ENCODE measurements at regions not wholly inside any gene's neighbourhood (a gene's known extent, or its start where the extent isn't known, plus 50 kb on each side); places are given as distances from the start of the nearest gene placed in this dataset.

DNA sequence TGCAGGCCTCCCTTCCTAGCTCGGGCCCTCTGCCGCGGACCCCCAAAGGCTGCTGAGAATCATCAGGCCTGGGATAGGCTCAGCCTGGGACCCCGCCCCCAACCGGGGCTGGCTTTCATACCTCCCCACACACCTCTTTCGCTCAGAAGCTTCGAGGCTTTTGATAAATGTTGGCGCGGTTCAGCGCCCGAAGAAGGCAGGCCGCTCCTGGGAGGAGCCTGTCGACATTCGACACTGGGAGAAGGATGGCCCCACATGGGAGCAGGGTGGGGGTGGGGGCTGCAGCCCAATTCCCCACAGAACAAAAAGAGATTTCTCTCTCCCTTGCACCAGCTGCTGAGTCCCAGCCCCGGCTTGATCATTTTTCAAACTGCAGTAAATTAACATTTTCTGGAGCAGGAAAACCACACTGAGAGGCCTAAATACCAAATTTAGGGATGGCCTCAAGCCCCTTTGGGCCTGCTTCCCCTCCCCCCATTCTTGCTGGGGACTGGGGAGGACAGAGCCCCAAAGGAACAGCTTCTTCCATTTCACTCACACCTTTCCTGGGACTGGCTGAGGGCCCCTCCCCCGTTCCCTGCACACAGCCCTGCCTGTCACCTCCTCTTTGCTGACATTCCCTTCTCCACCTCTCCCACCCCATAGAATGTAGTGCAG is 112.9 kb upstream of the PJA1 start:
- no peak for DNase-seq

DNA sequence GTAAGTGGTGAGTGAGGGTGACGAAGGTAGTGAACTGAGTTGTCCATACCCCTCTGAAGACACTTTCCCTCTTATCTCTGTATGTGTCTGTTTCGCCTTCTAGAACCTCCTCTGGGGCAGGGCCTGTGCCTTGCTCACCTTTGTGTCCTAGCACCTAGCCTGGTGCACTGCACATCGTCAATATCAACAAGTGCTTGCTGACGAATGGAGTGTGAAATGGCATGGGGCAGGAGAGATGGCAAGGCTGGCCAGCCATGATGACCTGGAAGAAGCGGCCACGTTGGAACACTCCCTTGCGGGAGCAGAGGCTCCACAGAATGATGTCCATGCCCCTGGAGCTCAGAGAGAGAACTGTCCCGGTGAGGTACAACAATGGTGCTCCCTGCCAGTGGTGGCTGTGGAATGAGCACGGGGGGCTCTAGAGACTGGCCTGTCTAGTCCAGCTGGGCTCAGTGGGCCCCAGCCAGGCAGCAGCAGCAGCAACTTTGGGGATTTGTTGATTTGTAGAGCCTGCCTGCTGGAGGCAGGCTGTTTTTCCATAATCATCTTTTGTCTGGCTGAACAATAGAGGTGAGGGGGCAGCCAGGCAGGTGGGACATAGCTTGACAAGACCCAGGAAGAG is 112.2 kb upstream of the PJA1 start:
- DNase-seq: no peak

DNA sequence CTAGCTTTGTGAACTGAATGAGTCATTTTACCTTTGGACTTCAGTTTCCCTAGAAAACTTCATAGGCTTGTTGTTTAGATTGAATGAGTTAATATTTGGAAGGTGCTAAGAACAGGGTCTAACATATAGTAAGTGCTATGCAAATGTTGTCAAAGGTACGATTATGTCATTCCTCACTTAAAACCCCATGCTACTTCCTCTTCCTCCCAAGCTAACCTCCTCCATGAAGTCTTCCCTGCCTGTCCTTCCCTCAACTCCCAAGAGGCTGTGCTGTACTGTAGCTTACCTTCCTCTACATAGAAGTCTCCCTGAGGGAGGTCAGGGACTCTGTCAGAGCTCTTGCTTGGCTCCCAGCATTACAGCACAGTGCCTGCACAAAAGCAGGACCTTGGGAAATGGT is 103.4 kb upstream of the PJA1 start:
- no peak for DNase-seq

DNA sequence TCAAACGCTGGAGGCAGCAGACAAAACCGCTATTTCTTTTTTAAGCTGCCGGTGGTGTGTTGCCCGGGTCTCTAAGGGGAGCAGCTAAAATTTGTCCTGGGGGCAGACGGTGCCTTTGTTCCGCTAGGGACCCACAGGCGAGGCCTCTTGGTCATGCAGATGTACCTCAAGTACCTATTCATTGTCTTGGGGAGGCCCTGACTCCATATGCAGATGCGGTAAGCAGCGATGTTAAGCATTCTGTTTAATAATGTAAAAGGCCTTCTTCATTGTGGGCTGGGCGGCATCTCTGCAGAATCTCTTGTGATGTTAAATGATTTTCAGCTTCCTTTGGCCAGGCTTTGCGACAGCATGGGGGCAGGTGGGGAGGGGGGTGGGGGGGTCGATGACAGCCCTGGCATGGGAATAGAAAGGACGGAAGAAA is 98.9 kb upstream of the PJA1 start:
- DNase-seq: no peak

DNA sequence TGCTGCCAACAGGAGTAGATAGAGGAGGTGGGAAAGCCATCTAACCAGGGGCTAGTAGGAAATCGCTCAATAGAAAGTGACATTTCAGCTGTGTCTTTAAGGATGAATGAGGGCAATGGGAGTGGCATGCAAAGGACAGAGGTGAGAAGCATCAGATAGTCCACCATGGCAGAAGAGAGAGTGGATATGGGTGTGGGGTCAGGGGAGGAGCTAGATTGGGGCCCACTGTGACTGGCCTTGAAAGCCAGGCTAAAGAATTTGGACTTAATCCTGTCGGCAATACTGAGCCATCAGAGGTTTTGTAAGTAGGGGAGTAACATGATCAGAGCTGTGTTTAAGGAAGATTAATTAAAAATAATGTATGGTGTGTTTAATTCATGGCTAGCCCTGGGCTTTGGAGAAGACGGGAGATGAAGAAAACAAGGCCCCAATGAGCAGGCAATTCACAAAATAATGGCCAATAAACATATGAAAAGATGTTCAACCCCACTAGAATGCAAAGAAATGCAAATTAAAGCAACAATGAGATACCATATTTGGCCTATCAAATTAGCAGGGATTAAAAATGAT is 98.1 kb upstream of the PJA1 start:
- DNase-seq: no peak

DNA sequence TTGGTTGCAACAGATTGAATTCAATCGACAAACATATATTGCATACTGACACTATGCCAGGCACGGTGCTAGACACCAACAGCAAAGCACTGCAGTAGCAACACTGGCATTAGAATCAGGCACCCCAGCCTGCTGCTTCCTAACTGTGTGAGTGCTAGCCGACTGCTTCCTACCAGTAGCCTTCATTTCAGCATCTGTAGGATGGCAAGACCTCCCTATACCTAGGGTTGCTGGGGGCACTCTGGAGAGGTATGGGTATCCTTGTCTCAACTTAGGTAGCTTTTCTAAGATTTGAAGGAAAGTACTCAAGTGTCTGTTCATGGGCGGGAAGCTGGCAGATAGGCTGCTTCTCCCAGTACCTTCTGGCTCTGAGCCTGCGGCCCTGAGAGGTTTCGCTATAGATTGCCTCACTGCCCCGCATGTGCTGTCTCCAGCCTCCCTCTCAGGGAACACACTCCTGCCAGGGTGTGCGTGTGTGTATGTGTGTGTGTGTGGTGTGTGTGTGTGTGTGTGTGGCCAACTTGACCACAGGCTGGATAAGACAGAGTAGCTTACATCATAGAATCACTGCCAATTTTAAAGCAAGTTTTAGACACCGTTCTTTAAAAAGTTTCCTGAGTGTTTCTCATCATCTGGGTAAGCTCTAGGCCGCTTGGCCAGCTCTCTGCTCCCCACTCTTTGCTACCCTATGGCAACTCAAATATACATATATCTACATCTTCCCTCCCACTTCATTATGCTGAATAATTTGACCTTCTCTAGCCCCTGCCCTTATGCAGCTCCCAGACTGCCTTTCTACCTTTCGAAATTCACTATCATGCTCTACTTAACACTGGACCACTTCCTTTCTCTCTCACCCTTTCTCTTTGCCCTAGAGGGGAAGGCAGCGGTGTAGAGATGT is 97.0 kb upstream of the PJA1 start:
- no peak for DNase-seq

DNA sequence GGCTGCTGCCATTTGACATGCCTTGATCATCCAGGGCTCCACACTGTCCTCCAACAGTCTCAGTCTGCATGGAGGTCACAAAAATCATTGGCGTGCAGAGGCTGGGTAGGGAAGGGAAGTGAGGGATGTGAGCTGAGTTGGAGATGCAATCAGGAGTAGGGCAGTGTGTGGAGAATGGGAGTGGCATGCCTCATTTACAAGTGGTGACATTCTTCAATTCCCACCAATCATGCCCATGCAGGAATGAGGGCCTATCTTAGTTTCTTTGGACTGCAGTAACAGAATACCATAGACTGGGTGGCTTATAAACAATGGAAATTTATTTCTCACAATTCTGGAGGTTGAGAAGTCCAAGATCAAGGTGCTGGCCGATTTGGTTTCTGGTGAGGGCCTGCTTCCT is 94.9 kb upstream of the PJA1 start:
- no peak for DNase-seq

DNA sequence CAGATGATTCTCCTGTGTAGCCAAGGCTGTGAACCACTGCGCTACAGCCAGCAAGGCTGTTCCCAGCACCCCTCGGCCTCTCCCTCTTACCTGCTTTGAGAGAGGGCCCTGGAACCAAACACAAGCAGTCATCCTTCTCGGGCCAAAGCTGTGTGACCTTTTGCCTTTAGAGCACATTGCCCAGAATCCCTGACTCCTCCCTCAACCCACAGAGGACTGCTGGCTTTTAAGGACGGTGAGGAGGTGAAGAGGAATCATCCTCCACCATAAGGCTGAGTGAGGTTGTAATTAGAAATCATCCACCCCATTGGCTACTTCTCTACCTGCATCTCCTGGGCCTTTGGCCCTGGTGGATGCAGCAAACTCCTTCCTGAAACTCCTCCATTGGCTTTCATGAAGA is 93.6 kb upstream of the PJA1 start:
- DNase-seq: no peak

DNA sequence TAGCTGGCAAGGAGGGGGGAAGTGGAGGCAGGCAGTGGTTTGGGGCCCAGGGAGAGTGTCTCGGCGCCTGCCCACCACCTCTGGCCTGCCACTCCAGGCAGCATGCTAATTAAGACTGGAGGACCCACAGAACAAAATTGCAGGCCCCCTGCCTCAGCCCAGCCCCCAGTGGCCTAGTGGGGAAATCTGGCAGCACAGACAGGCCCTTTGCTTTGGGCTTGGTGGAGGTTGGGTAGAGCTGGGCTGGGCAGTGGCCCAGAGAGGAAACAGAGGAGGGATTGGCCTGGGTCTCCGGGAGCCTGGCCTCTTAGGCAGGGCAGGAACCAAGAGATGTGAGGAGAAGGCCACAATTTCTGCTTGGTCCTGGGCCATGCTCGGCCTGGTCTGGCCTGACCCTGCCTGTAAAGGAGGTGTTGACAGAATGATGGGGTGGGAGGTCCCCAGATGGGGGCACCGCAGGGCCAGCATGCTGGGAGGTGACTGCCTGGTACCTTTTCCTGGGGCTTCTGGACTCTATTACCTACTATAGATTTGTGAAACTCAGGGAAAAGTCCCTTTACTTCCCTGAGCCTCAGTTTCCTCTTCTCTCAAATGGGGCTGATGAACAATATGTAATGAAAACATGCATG is 92.4 kb upstream of the PJA1 start:
- DNase-seq: peak in 16 of 56 donors; percentile 0 to 42 (median 11)

DNA sequence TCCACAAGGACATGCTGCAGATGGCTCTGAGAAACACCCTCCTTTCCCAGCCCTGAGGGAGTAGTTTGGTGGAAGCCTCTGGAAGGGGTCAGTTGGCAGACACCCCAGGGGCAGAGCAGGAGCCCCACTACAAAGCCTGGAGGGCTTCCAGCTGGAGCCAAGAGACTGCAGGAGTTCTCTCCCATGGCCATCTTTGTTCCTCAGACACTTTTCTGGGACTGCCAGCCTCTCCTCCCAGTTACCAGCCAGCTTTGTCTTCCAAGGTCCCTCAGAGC is 91.0 kb upstream of the PJA1 start:
- DNase-seq: peak in 6 of 56 donors; percentile 0 to 17 (median 4)

DNA sequence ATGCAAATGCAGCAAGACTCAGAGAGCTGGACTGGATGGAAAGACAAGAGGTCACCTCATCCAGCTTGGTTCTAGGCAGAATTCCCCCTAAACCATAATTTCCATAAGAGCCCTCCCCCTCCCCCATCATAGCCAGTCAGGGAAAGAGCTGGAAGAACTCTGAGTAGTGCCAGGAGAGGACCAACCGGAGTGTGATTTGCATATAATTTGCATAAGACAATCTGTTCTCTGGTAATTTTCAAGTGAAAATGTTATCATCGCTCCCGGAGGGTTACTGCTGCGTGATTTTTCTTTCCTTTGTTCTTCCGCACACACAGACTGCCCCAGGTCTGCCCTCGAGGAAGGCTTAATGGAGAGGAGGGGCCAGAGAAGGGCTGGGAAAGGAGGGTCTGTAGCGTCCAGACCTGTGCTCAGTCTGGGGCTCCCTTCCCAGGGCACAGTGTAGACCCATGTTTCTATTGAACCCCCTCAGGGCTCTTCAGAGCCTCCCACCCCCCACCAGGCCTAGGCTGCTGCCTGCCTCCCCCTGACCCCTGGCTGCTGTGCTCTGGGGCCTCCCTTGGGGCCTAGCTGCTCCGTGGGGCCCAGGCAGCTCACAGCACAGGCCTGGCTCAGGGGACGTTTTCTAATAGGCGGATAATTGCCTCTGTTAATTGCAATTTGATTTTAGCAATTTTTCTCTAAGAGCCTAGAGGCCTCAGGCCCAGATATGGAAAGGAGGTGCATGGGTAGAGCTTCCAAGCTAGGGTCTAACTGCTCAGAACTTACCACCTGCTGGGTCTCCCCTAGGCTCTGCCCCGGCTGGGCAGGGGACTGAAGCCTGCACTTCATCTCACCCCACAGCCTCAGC is 90.4 kb upstream of the PJA1 start:
- DNase-seq: no peak

DNA sequence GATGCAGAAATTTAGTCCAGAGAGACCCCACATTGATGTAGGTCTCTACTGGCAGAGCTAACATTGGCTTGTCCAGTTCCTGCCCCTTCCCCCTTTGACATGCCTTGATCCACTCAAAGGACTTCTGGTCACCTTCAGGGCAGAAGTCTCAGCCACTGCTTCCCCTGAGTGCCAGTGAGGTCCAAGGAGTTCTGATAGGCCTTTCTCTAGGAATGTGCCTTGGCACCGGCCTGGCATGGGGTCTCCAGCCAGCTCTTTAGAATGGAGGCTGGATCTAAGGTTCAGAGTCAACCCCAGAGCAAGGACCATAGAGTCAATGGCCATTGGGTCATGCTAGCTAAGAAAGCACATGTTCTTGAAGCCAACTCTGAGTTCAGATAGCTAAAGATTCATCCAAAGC is 88.6 kb upstream of the PJA1 start:
- no peak for DNase-seq

DNA sequence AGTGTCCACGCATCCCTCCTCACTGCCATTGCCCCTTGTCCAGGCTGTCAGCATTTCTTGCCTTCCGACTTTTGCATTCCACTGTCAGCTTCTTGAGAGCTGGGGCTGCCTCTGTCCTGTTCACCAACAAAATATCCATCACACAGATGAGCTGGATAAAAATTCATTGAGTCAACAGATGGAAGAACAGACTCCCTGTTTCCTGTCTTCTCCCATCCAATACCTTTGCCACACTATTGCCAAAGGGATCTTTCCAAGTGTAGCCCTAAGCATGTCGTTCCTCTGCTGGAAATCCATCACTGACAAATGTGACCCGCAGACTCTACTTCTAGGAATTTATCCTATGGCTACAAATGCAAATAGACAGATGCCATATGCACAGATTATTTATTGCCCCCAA is 78.0 kb upstream of the PJA1 start:
- no peak for DNase-seq

DNA sequence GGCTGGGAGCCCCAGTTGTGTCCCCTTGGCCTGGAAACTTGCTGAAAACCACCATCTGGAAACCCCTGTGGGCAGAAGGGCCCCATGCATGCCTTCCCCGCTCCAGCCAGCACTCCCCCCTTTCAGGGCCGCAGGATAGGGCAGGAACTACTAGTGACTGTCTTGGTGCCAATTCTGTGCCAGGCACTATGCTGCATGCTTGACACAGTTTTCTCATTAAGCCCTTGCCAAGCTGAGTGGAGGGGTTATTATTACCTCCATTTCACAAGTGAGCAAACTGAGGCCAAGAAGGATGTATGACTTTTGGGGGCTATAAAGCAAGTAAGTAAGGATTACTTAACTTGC is 73.6 kb upstream of the PJA1 start:
- no peak for DNase-seq

DNA sequence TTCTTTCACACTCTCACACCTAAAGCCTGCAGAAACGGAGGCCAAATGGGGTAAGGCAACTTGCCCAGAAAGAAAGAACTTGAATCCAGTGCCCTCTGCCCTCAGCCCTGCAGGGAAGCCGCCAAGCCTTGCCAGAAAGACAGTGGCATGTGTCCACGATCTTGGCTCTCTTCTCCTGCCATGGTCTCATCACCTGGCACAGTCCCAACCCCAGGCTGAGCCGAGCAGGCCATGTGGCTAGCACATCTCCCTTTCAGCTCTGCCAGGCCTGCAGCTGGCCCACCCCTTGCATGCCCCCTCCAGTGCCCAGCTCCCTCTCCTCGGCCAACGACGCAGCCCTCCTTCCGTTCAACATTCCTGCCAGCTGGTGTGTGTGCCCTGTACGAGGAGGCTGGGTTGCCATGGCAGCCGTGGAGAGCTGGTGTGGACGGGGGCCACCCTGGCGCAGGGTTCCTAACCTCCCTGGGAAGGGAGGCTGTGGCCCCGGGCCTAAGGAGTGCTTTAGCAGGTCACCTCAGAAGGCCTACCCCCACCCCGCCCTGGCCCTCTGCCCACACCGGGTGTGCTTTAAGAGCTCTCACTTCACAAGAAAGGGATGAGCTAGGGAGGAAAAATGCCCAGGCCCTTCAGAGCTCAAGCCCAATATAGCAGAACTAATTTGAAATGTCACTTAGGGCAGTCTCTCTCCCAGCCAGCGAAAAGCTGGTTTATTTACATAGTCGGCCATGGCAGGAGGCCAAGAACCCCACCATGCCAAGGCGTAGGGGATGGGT is 73.0 kb upstream of the PJA1 start:
- peak in 55 of 56 donors; percentile 1 to 89 (median 55) for DNase-seq

DNA sequence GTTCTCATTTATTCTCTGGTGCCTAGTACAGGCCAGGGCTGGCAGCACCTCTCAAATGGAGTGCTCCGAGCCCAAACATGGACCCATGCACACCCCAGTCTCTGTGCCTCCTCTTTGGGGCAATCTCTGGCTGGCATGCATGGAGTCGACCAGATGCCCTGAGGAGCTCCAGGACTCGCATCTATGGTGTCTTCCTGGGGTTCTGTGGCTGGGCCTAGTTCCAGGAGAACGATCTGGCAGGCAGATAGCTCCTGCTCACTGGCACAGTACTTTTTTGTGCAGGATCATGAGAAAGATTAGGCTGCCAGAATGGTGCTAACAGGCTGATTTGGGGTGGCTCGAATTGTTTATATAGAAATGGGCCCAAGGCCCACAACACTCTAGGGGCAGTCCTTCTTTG is 72.0 kb upstream of the PJA1 start:
- DNase-seq: peak in 1 of 56 donors; percentile 1

DNA sequence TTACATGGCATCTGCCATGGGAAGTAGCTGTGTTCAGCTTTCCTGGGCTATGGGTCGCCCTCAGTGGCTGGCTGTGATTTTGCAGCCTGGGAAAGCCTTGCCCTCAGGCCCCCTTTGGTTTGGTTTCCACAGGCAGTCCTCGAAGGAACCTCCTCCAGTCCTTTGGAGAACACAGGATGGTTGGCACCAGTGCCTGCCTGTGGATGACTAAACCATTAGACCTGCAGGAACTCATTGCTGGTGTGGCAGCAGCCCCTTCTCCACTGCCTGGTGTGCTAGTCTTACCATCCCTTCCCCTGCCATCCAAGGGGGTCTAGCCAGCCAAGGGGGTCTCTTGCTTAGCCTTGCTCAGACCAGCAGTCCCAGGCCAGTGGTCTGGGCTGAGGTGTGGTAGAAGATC is 71.4 kb upstream of the PJA1 start:
- DNase-seq: no peak

DNA sequence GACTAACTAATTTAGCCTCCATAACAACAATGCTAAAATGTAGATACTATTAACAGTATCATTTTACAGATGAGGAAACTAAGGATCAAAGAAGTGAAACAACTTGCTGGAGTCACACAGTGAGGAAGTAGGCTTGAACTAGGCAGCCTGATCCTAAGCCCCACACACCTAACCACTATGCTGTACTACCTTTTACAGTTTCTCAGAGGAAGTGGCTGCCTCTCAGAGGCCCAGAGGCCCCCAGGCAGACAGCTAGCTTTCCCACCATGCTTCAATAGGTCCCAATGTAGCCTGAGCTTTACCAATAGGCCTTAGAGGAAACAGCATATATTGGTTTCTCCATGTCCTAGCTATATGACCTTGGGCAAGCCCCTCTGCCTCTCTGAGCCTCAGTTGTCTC is 69.4 kb upstream of the PJA1 start:
- DNase-seq: no peak

DNA sequence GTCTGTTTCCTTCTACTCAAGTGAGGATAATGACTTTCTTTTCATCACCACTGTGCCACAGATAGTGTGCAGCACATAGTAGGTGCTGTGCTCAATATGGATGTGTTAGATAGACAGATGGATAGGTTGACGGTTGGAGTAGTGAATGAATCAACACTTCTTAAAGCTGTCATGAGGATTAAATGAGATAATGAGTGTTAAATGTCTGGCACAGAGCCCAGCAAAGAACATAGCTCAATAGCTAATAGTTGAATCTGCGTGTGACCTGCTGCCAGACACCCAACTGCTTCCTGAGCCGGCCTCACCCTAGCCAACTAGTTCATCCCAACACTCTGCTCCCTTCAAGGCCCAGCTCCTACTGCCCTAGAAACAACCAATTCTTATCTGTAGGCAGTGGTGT is 67.7 kb upstream of the PJA1 start:
- no peak for DNase-seq

DNA sequence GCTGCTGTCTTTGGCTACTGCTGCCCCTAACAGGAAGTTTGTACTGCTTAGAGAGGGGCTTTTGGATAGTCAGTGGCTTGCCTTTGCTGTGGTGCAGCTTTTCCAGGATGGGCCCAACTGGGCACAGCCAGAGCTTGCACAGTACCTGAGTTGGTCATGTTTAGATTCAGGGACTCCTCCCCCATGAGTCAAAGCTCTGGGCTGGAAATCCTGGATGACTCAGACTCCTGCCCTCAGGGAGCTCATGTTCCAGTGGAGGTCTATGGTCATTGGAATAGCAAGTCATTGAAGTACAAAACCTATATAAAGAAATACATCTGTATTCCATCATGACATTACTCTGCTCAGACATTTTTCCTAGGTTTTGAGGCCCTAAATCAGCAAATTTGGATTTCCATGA is 66.7 kb upstream of the PJA1 start:
- no peak for DNase-seq

All from amygdala (tissue), 56 donors.